Subcutaneous abdominal adipose tissue (tissue), 5 donors: ENCODE measurements at regions not wholly inside any gene's neighbourhood (a gene's known extent, or its start where the extent isn't known, plus 50 kb on each side); places are given as distances from the start of the nearest gene placed in this dataset.

ENCODE experiments used
- H3K27ac ChIP-seq: one replicate; pipeline ENCODE4 v1.7.0; 2013; ENCODE audit warnings: low read depth, mild to moderate bottlenecking, inconsistent platforms, low read length, moderate library complexity
- H3K27me3 ChIP-seq, 5 donors: one replicate each; pipeline ENCODE4 v1.7.0; 2013; ENCODE audit warnings: low read length in 5 of 5, inconsistent platforms in 1 of 5; ENCODE audit not compliant: control insufficient read depth in 5 of 5, insufficient read depth in 4 of 5
- H3K36me3 ChIP-seq, 5 donors: one replicate each; pipeline ENCODE4 v1.7.0; 2013; ENCODE audit warnings: low read length in 5 of 5; ENCODE audit not compliant: control insufficient read depth in 5 of 5, insufficient read depth in 5 of 5
- H3K4me1 ChIP-seq, 5 donors: one replicate each; pipeline ENCODE4 v1.7.0; 2013; ENCODE audit warnings: low read length in 5 of 5, mild to moderate bottlenecking in 3 of 5, moderate library complexity in 1 of 5; ENCODE audit not compliant: control insufficient read depth in 5 of 5, insufficient read depth in 5 of 5
- H3K4me3 ChIP-seq, 5 donors: one replicate each; pipeline ENCODE4 v1.7.0; 2013; ENCODE audit warnings: low read length in 5 of 5, low read depth in 1 of 5
- H3K9ac ChIP-seq, 5 donors: one replicate each; pipeline ENCODE4 v1.7.0; 2013; ENCODE audit warnings: low read length in 5 of 5, mild to moderate bottlenecking in 4 of 5, moderate library complexity in 3 of 5
- H3K9me3 ChIP-seq, 5 donors: one replicate each; pipeline ENCODE4 v1.7.0; 2013; ENCODE audit warnings: low read length in 5 of 5; ENCODE audit not compliant: control insufficient read depth in 5 of 5
- donor health status: healthy.
- donor health status: healthy.
- donor health status: healthy.
- donor health status: healthy.
- donor health status: healthy.

GRCh38 chr1:5737081-5737480, 255.1 kb downstream of the NPHP4 start:
- H3K9ac ChIP-seq = no peak overlapping the region
- H3K9me3 ChIP-seq = peaks cover 0 to 3% (median 0%) of the 10 kb centered on the region in 5 donors
- H3K27ac ChIP-seq = no peak overlapping the region
- H3K27me3 ChIP-seq = peaks cover 0 to 26% (median 15%) of the 10 kb centered on the region in 5 donors
- H3K36me3 ChIP-seq = no peaks in the 10 kb centered on the region
- no peaks in the 10 kb centered on the region for H3K4me1 ChIP-seq
- no peak overlapping the region for H3K4me3 ChIP-seq

- no peaks in the 10 kb centered on the region for H3K36me3 ChIP-seq
- H3K9me3 ChIP-seq = peaks cover 0 to 3% (median 0%) of the 10 kb centered on the region in 5 donors
- no peak overlapping the region for H3K9ac ChIP-seq
- H3K4me3 ChIP-seq = no peak overlapping the region
- no peaks in the 10 kb centered on the region for H3K4me1 ChIP-seq
- H3K27ac ChIP-seq = no peak overlapping the region
- peaks cover 2 to 17% (median 15%) of the 10 kb centered on the region in 5 donors for H3K27me3 ChIP-seq
Observed at GRCh38 chr1:5734996-5735395, 257.2 kb downstream of the NPHP4 start.

- peaks cover 2 to 21% (median 13%) of the 10 kb centered on the region in 5 donors for H3K27me3 ChIP-seq
- no peaks in the 10 kb centered on the region for H3K36me3 ChIP-seq
- H3K9me3 ChIP-seq = peaks cover 0 to 3% (median 0%) of the 10 kb centered on the region in 5 donors
- no peak overlapping the region for H3K9ac ChIP-seq
- no peak overlapping the region for H3K4me3 ChIP-seq
- H3K27ac ChIP-seq = no peak overlapping the region
- no peaks in the 10 kb centered on the region for H3K4me1 ChIP-seq
Observed at GRCh38 chr1:5734414-5734813, 257.8 kb downstream of the NPHP4 start.

GRCh38 chr1:5733596-5733995, 258.6 kb downstream of the NPHP4 start:
- no peaks in the 10 kb centered on the region for H3K36me3 ChIP-seq
- H3K9me3 ChIP-seq = peaks cover 0 to 3% (median 0%) of the 10 kb centered on the region in 5 donors
- H3K27me3 ChIP-seq = peaks cover 2 to 25% (median 13%) of the 10 kb centered on the region in 5 donors
- no peak overlapping the region for H3K4me3 ChIP-seq
- H3K27ac ChIP-seq = no peak overlapping the region
- no peak overlapping the region for H3K9ac ChIP-seq
- no peaks in the 10 kb centered on the region for H3K4me1 ChIP-seq

GRCh38 chr1:5731110-5731423, 261.2 kb downstream of the NPHP4 start:
- H3K4me3 ChIP-seq = no peak overlapping the region
- H3K27ac ChIP-seq = no peak overlapping the region
- H3K9me3 ChIP-seq = no peaks in the 10 kb centered on the region
- peaks cover 2 to 28% (median 15%) of the 10 kb centered on the region in 5 donors for H3K27me3 ChIP-seq
- H3K36me3 ChIP-seq = no peaks in the 10 kb centered on the region
- H3K4me1 ChIP-seq = no peaks in the 10 kb centered on the region
- no peak overlapping the region for H3K9ac ChIP-seq

- Histone ChIP-seq H3K4me3 (no peak overlapping the region), H3K9ac (no peak overlapping the region), H3K36me3 (no peaks in the 10 kb centered on the region), H3K27ac (no peak overlapping the region), H3K9me3 (no peaks in the 10 kb centered on the region), H3K4me1 (no peaks in the 10 kb centered on the region), H3K27me3 (peaks cover 2 to 34% (median 18%) of the 10 kb centered on the region in 5 donors)
Observed at GRCh38 chr1:5730272-5731109, 261.7 kb downstream of the NPHP4 start.

GRCh38 chr1:5729636-5730145, 262.5 kb downstream of the NPHP4 start:
- H3K27me3 ChIP-seq = peaks cover 2 to 32% (median 16%) of the 10 kb centered on the region in 5 donors
- no peaks in the 10 kb centered on the region for H3K9me3 ChIP-seq
- H3K4me1 ChIP-seq = no peaks in the 10 kb centered on the region
- no peaks in the 10 kb centered on the region for H3K36me3 ChIP-seq
- no peak overlapping the region for H3K9ac ChIP-seq
- H3K4me3 ChIP-seq = no peak overlapping the region
- H3K27ac ChIP-seq = no peak overlapping the region

GRCh38 chr1:5728663-5729355, 263.4 kb downstream of the NPHP4 start:
- no peaks in the 10 kb centered on the region for H3K36me3 ChIP-seq
- peaks cover 1 to 33% (median 8%) of the 10 kb centered on the region in 5 donors for H3K27me3 ChIP-seq
- no peak overlapping the region for H3K27ac ChIP-seq
- no peak overlapping the region for H3K9ac ChIP-seq
- H3K4me3 ChIP-seq = no peak overlapping the region
- peaks cover 0 to 2% (median 0%) of the 10 kb centered on the region in 5 donors for H3K4me1 ChIP-seq
- peaks cover 0 to 2% (median 0%) of the 10 kb centered on the region in 5 donors for H3K9me3 ChIP-seq

GRCh38 chr1:5727871-5728643, 264.2 kb downstream of the NPHP4 start:
- no peak overlapping the region for H3K9ac ChIP-seq
- peaks cover 0 to 2% (median 0%) of the 10 kb centered on the region in 5 donors for H3K9me3 ChIP-seq
- no peaks in the 10 kb centered on the region for H3K36me3 ChIP-seq
- peaks cover 0 to 33% (median 7%) of the 10 kb centered on the region in 5 donors for H3K27me3 ChIP-seq
- peaks cover 0 to 2% (median 0%) of the 10 kb centered on the region in 5 donors for H3K4me1 ChIP-seq
- H3K4me3 ChIP-seq = no peak overlapping the region
- no peak overlapping the region for H3K27ac ChIP-seq
